GM19468 (cell line): ENCODE measurements at regions not wholly inside any gene's neighbourhood (a gene's known extent, or its start where the extent isn't known, plus 50 kb on each side); places are given as distances from the start of the nearest gene placed in this dataset.

ENCODE experiments used
- ATAC-seq: cut with Tn5 transposase; IDR thresholded peaks from one replicate; pipeline ENCODE4 v1.9.1; 2021; ENCODE audit warnings: mild to moderate bottlenecking, moderate library complexity, moderate number of reproducible peaks; ENCODE audit not compliant: unreplicated experiment; ENCODE audit errors: extremely low read depth

DNA sequence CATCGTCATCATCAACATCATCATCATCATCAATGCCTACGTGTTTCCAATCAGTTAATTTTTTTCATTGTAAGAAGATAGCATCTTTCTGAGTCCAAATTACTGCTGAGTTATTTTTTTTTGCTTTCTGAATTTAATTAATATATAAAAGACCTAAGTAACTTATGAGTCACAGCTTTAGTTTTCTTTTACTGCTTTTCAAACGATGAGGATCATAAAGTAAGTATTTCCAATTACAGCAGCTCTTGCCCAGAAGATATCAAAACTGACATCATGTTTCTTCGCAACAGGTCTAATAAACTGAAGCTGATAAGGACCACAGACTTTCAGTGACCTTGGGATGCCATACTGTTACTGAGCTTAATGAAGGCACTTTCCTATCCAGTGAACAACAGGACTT lies 442.2 kb downstream of the DSEL start:
- no peak for ATAC-seq

DNA sequence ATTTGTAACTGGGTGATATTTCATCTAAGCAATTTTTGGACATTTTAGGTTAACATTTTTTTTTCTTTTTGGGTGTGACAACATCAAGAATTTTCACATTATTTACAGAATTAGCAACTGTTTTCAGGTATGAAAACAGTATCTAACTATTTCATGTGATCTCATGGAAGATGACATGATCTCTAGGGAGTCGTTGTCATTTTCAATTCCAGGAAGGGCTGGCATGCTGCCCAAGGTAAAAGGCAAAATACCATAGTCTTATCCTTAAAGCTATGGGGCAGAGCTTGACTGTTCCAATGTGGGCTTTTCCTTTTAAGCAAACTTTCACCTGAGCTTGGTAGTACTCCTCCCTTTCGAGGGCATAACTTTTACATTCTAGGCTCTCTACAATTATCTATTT lies 443.7 kb downstream of the DSEL start:
- ATAC-seq: no peak

DNA sequence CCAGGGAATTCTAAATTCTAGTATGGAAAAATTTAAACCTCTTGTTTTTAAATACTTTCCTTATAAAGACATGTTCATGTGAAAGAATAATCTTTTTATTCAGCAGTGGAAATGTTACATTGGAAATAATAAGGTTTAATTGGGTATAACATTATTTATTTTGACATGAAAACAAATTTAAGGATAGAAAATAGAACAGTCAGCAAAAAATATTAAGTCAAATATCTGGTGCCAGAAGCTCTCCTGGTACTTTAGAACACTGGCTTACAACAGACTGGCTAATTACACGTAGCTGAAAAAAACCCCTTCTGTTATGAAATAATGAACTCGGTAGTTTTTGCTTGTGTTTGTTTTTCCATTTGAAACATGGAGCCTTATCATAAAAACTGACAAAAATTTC lies 447.9 kb downstream of the DSEL start:
- no peak for ATAC-seq

DNA sequence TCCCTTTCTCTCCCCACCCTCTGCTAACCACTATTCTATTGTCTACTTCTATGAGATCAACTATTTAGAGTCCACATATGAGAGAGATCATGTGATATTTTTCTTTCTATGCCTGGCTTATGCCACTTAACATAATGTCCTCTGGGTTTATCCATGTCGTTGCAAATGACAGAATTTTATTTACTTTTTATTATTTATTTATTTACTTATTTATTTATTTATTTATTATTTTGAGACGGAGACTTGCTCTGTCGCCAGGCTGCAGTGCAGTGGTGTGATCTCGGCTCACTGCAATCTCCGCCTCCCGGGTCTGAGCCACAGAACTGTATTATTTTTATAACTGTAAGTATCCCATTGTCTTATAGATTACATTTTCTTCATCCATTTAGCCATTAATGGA lies 443.4 kb upstream of the CDH19 start:
- no peak for ATAC-seq

DNA sequence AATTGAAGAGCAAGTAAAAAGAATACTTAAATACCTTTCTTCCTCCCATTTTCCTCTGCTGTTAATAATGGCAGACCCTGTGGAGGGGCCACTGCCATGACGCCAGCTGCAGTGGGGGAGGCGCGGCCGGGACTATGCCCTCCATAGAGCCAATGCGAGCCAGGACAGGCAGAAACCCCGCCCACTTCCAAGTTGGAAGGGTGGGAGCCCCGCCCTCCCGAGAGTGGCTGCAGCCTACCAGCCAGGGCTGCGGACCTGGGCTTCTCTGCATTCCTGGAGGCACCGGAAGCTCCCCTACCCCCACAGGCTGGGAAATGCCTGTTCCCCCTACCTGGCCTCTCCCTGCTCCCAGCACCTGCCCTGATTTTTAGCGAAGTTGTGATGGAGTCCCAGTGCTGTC lies 439.4 kb upstream of the CDH19 start:
- no peak for ATAC-seq

DNA sequence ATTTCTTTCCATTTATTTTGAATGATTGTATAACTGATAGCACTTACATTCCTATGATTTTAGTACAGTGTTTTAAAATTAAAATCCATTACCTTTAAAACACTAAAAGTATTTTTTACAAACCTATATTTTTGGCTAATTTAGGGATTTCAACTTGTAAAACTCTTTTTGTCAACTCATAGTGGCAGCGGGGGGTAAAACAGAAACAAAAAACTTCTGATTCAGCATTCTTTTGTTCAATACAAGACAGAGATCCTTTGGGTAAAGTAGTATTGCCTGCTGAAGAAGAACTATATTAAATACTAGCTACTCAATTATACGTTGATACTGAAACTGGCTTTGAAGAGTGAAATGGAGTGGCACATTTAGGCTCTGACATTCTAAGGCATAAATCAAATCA lies 437.4 kb upstream of the CDH19 start:
- ATAC-seq: no peak

DNA sequence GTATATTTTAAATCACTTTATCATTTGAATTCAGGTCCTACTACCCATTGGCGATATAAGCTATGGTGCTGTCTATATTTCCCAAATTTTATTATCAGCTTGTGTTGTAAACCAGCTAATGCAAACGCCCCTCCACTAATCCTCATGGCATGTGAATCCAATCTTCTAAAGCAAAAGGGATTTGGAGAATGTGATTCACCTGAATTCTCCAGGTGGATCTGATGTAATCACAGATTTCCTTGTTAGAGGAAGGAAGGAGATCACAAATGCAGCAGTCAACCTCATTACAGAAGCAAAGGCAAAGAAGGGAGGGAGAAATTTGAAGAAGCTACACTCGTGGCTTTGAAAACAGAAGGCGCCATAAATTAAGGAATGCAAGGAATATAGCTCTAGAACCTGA lies 431.1 kb upstream of the CDH19 start:
- ATAC-seq: no peak

DNA sequence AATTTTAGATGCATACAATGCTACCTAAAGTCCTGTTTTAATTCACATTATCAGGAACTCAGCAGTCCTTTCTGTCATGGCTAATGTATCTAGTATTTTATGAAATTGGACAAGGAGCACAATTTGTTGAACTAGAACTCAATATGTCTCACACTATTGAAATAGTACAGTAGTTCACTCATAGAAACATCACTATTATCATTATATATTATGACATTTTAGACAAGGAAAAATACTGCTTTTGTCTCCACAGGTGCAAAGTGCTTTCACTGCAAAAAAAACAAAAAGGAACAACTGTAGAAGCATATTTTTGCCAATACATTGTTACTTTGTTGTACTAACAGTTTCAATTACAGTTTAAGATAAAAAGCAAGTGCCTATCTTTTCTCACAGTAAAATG lies 419.2 kb upstream of the CDH19 start:
- ATAC-seq: no peak

DNA sequence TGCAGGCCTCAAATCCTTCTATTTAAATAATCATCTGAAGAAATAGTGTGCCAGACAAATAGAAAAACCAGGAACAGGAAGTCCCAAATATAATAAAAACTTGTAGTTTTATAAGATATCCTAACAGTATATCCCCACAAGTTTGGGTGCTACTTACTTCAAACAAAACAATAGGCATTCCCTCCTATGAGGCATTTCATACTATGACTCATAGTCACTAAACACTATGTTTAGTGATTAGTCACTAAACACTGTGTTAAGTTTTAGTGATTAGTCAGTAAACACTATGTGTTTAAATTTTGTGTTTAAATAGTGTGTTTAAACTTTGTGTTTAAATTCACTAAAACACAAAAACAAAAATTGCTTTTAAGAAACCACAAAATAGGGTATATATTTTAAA lies 407.0 kb upstream of the CDH19 start:
- ATAC-seq: no peak

DNA sequence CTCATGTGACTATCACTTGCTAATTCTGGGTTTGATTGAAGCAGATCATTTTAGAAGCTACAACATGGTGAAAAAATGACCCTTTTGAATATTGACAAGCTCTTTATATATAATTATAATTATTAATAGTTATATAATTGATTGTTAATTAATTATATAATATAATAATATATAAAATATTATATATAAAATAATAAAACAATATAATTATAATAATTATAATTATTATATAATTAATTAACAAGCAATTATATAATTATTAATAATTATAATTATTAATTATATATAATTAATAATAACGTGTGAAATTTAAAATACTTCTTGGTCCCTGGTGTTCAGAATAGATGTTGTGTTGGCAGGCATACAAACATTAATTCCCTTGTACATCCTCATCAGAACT lies 404.1 kb upstream of the CDH19 start:
- ATAC-seq: no peak

DNA sequence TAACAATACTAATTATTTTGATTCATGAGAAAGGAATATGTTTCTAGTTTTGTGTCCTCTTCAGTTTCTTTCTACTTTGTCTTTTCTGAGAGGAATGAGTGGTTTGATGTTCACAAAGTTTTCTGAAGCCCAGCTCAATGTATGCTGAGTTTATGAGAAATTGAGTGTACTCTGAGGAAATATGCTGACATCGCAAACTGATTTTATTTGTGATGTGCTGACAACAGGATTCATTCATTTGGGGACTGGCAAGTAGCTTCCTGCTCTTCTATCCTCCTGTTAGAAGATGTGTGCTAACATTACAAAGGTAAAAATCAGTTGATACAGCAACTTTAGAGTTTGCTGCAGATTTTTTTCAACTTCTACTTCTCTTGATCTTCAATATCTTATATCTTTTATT lies 403.2 kb upstream of the CDH19 start:
- ATAC-seq: no peak

DNA sequence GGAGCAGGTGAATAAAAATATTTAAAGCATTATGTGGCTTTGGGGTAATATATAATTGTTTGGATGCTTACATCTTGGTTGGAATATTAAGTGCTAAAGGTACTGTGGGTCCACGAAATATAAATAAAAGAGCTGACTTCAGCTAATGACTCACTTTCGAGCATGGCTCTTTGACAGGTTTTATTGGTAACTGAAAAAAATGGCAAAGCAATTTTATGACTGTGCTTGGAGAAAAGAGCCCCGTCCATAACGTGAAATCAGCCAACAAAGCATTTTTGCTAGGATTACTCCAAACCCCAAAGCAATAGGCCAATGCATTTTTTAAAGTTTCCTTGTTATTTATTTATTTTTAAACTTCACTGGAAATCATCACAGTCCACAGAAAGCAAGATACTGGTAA lies 397.2 kb upstream of the CDH19 start:
- ATAC-seq: no peak

DNA sequence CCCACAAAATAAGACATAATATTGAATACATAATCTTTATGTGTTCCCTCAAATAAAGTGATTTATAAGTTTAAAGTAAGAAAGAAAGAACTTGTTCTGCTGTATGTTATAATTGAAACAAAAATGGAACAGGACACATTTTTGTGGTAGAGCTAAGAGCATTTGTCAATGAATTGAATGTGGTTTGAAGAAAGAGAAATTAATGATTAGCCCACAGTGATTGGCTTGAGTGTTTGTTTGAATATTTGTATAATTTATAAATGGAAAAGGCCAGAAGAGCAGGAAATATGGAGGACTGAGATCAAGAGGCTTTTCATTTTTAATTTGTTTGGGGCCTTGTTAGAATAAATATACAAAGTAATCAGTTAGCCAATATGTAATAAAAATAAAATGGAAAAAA lies 395.1 kb upstream of the CDH19 start:
- no peak for ATAC-seq

DNA sequence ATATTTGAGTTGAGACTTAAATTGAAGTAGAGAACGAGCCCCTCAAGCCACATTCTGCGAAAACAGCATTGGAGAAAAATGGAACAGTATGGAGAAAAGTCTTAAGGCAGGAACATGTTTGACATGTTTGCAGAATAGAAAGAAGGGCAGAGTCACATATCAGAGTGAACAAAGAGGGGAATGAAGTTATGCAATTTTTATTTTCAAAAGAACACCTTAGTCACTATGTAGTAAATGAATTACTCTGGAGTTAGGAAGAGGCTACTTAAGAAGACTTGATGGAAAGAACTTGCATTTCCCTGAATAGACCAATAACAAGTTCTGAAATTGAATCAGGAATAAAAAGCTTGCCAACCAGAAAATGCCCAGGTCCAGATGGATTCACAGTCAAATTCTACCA lies 391.4 kb upstream of the CDH19 start:
- no peak for ATAC-seq

DNA sequence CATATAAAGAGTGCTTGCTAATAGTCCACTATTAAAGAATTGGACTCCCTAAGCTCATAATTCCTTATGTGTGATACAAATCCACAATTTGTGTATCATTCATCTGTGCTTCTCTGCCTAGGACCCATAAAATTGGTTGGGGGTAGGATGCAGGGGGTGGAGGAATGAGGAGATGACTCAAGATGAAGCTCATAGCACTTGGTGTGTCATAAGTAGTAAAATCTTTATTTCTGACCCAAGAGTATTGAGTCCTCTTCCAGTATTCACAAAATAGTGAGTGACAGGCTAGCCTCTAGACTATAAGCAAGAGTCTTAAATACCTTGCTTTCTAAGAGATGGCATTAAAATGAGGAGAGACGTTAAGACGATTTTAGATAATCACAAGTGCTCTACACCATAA lies 390.9 kb upstream of the CDH19 start:
- no peak for ATAC-seq

DNA sequence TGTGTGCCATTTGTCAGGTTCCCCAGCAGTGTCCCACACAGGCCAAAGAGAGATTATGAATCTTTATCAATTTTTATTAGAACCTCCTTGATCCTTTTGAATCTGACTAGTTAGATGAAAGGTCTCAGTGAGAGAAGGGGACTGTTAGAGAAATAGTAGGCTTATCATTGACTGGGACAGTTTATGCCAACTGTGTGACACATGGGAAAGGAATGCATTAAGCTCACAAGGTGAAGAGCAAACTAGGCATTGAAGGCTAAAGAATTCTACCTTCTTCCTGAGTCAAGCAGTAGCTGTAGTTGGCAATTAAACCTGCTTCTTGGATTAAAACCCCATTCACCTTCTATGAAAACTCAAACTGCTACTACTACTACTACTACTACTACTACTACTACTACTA lies 389.6 kb upstream of the CDH19 start:
- ATAC-seq: no peak

DNA sequence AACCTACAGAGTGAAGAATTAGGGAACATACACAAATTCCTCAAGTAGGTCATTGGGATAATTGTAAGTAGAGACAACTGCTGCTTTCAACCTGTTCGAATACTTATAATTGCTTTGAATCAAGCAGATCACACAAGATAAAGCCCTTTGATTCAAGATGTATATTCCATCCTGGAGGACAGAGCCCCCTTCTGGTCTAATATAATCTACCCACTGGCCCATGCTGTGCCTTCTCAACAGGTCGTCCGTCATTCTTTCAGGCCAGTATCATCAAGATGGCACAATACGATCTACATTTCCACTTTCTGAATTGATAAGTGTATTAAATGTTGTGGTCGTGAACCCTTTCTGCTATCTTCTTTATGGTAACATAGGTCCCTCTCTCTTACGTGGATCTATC lies 387.0 kb upstream of the CDH19 start:
- ATAC-seq: no peak

DNA sequence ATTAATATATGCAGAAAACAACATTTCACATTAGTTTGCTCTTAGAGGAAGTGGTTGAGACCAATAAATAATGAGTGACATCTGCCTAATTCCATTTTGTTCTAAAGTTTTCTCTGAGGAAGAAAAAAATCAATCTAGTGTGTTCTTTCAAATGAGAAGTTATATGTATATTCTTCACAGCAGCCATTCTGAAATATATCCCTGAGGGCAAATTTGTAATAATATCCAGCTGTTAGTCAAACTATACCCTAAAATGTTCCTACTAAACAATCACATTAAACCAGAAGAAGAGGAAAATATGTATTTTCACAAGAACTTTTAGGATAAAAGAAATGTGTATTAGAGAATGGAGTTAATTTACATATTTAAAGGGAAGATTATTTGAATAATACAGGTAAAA lies 375.1 kb upstream of the CDH19 start:
- no peak for ATAC-seq

DNA sequence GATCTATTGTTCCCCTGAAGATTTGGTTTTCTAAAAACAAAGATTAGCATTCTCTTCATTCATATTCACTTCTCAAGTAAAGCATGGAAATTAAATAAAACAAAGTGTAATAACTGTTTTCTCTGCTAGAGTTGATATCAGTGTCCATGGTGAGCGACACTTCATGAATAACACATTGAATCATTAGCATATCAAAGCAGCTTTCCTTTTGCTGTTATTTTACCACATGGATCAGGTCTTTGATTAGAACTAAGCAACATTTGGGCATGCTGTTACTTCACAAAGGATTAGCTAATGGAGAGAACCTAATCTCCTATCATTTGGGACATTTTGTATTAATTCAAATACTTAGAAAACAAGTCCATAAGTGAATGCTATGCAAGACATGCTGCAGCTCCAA lies 368.8 kb upstream of the CDH19 start:
- ATAC-seq: no peak

DNA sequence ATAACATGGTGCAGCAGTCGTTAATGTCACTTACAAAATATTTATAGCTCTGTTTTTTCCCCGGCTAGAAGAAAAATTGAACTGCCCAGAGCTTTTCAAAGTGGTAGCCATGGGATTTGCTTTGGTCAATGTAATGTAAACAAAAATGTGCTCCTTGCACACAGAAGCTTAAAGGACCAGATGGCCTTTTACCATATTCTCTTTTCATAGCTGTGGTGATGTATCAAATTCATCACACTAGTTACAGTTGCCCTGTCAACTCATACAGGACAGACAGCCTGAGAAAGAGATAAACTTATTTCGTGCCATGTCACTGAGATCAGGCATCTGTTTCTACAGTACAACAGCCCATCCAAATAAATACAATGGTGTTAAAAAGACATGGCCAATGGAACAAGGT lies 368.1 kb upstream of the CDH19 start:
- no peak for ATAC-seq

DNA sequence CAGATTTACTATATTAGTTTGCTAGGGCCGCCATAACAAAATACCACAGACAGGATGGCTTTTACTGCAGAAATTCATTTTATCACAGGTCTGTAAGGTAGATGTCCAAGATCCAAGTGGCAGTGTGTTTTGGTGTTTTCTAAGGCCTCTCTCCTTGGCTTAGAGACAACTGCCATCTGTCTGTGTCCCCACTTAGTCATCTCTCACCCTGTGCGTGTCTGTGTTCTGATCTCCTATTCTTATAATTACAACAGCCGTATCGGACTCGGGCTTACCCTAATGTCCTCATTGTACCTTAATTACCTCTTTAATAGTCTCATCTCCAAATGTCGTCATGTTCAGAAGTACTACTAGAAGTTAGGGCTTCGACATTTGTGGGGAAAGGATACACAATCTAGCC lies 362.3 kb upstream of the CDH19 start:
- ATAC-seq: no peak

DNA sequence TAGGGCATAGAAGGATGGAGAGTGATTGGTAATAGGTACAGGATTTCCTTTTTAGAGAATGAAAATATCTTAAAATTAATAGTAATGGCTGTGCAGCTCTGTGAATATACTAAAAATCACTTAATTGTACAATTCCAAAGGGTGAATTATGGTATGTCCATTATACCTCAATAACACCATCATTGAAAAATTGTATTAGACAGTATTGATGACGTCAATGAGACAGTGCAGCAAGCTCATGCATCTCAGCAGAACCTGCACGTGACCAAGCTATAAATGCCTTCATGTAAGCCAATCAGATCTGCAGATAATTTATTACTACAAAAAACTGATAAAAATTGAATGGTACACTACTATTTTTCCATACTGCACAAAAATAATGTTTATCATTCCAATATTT lies 354.4 kb upstream of the CDH19 start:
- no peak for ATAC-seq

DNA sequence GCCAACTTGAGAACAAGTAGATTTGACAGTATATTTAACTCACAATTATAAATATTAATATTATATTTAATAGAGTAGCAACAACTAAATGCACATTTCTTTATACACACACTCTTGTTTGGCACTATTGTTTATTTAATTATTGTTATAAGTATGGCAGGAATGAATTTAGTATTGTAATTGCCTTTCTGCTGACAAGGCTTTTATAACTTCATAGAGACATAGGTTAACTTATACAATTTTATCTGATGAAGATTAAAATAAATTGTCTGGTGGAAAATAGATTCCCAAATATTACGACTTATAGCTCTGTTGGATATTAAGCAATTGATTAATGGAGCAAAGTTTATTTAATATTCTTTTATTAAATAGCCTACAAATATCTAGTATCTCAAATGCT lies 347.9 kb upstream of the CDH19 start:
- no peak for ATAC-seq
